ENCODE measurements at regions not wholly inside any gene's neighbourhood (a gene's known extent, or its start where the extent isn't known, plus 50 kb on each side); places are given as distances from the start of the nearest gene placed in this dataset.

- no peaks in the 10 kb centered on the region for H3K9me3 ChIP-seq
- no peak overlapping the region for H3K4me3 Mint-ChIP-seq
- H3K36me3 ChIP-seq (ENCODE audit: control insufficient read depth in 2 of 2, extremely low read depth in 1 of 2, insufficient read depth in 1 of 2, low read length in 1 of 2) = no peaks in the 10 kb centered on the region
- no peak overlapping the region for H3K27ac ChIP-seq (ENCODE audit: low read length)
- no peaks in the 10 kb centered on the region for H3K4me1 ChIP-seq (ENCODE audit: control insufficient read depth in 1 of 2, extremely low read depth in 1 of 2, insufficient read depth in 2 of 2, low read length in 2 of 2)
- 67% methylated on average over 1 of the region's 3 CpGs for WGBS (ENCODE audit: insufficient coverage)
- H3K4me1 Mint-ChIP-seq = no peaks in the 10 kb centered on the region
- H3K9me3 Mint-ChIP-seq = peaks cover 0 to 4% (median 0%) of the 10 kb centered on the region in 3 donors
- H3K36me3 Mint-ChIP-seq = no peaks in the 10 kb centered on the region
- DNase-seq (no peak), ATAC-seq (replicated peaks in 1 of 4) (no peak)
- peaks cover 0 to 4% of the 10 kb centered on the region in 2 donors for H3K27me3 Mint-ChIP-seq
- CTCF ChIA-PET = no interaction called here
- no peak overlapping the region for H3K4me3 ChIP-seq (ENCODE audit: control insufficient read depth in 1 of 2, extremely low read depth in 1 of 2, low read length in 1 of 2)
- POLR2A ChIA-PET = no interaction called here
- H3K27ac Mint-ChIP-seq = no peak overlapping the region
- H3K27me3 ChIP-seq (replicated peaks in 1 of 2; ENCODE audit: control insufficient read depth in 2 of 2, extremely low read depth in 1 of 2, insufficient read depth in 2 of 2, low read length in 1 of 2) = peaks cover 0 to 3% of the 10 kb centered on the region in 2 experiments
Measured at GRCh38 chr17:72396121-72396520, 275.3 kb downstream of the SOX9 start.

GRCh38 chr17:72397223-72397667 is 276.4 kb downstream of the SOX9 start:
- Mint-ChIP-seq H3K9me3 (peaks cover 0 to 4% (median 0%) of the 10 kb centered on the region in 3 donors), H3K27ac (no peak overlapping the region), H3K36me3 (no peaks in the 10 kb centered on the region), H3K4me1 (no peaks in the 10 kb centered on the region), H3K4me3 (no peak overlapping the region), H3K27me3 (peaks cover 0 to 4% of the 10 kb centered on the region in 2 donors)
- Histone ChIP-seq H3K4me3 (ENCODE audit: control insufficient read depth in 1 of 2, extremely low read depth in 1 of 2, low read length in 1 of 2) (no peak overlapping the region), H3K36me3 (ENCODE audit: control insufficient read depth in 2 of 2, extremely low read depth in 1 of 2, insufficient read depth in 1 of 2, low read length in 1 of 2) (no peaks in the 10 kb centered on the region), H3K9me3 (no peaks in the 10 kb centered on the region), H3K27ac (ENCODE audit: low read length) (no peak overlapping the region), H3K27me3 (replicated peaks in 1 of 2; ENCODE audit: control insufficient read depth in 2 of 2, extremely low read depth in 1 of 2, insufficient read depth in 2 of 2, low read length in 1 of 2) (peaks cover 0 to 3% of the 10 kb centered on the region in 2 experiments), H3K4me1 (ENCODE audit: control insufficient read depth in 1 of 2, extremely low read depth in 1 of 2, insufficient read depth in 2 of 2, low read length in 2 of 2) (no peaks in the 10 kb centered on the region)
- ATAC-seq (replicated peaks in 1 of 4) (no peak), DNase-seq (no peak)
- POLR2A ChIA-PET = no interaction called here
- WGBS (ENCODE audit: insufficient coverage) = no CpG with 5 or more reads among the region's 2 CpGs
- CTCF ChIA-PET = no interaction called here

GRCh38 chr17:72397687-72398086 is 276.9 kb downstream of the SOX9 start:
- ChIA-PET CTCF (no interaction called here), POLR2A (no interaction called here)
- no peaks in the 10 kb centered on the region for H3K4me1 ChIP-seq (ENCODE audit: control insufficient read depth in 1 of 2, extremely low read depth in 1 of 2, insufficient read depth in 2 of 2, low read length in 2 of 2)
- Mint-ChIP-seq H3K4me3 (no peak overlapping the region), H3K27ac (no peak overlapping the region), H3K4me1 (no peaks in the 10 kb centered on the region), H3K9me3 (peaks cover 0 to 4% (median 0%) of the 10 kb centered on the region in 3 donors), H3K36me3 (no peaks in the 10 kb centered on the region), H3K27me3 (peaks cover 0 to 4% of the 10 kb centered on the region in 2 donors)
- no peak for ATAC-seq (replicated peaks in 1 of 4)
- DNase-seq = no peak
- H3K27ac ChIP-seq (ENCODE audit: low read length) = no peak overlapping the region
- WGBS (ENCODE audit: insufficient coverage) = no CpG with 5 or more reads among the region's 3 CpGs
- H3K36me3 ChIP-seq (ENCODE audit: control insufficient read depth in 2 of 2, extremely low read depth in 1 of 2, insufficient read depth in 1 of 2, low read length in 1 of 2) = no peaks in the 10 kb centered on the region
- H3K4me3 ChIP-seq (ENCODE audit: control insufficient read depth in 1 of 2, extremely low read depth in 1 of 2, low read length in 1 of 2) = no peak overlapping the region
- no peaks in the 10 kb centered on the region for H3K9me3 ChIP-seq
- peaks cover 0 to 3% of the 10 kb centered on the region in 2 experiments for H3K27me3 ChIP-seq (replicated peaks in 1 of 2; ENCODE audit: control insufficient read depth in 2 of 2, extremely low read depth in 1 of 2, insufficient read depth in 2 of 2, low read length in 1 of 2)

GRCh38 chr17:72399023-72399607 is 278.3 kb downstream of the SOX9 start:
- 86% methylated on average over 4 of the region's 9 CpGs for WGBS (ENCODE audit: insufficient coverage)
- Histone ChIP-seq H3K36me3 (ENCODE audit: control insufficient read depth in 2 of 2, extremely low read depth in 1 of 2, insufficient read depth in 1 of 2, low read length in 1 of 2) (no peaks in the 10 kb centered on the region), H3K27me3 (replicated peaks in 1 of 2; ENCODE audit: control insufficient read depth in 2 of 2, extremely low read depth in 1 of 2, insufficient read depth in 2 of 2, low read length in 1 of 2) (peaks cover 0 to 3% of the 10 kb centered on the region in 2 experiments), H3K27ac (ENCODE audit: low read length) (no peak overlapping the region), H3K4me1 (ENCODE audit: control insufficient read depth in 1 of 2, extremely low read depth in 1 of 2, insufficient read depth in 2 of 2, low read length in 2 of 2) (no peaks in the 10 kb centered on the region), H3K4me3 (ENCODE audit: control insufficient read depth in 1 of 2, extremely low read depth in 1 of 2, low read length in 1 of 2) (no peak overlapping the region), H3K9me3 (no peaks in the 10 kb centered on the region)
- no peak for ATAC-seq (replicated peaks in 1 of 4)
- peaks cover 0 to 8% of the 10 kb centered on the region in 2 donors for H3K27me3 Mint-ChIP-seq
- H3K4me3 Mint-ChIP-seq = no peak overlapping the region
- H3K4me1 Mint-ChIP-seq = no peaks in the 10 kb centered on the region
- peaks cover 0 to 4% (median 0%) of the 10 kb centered on the region in 3 donors for H3K9me3 Mint-ChIP-seq
- ChIA-PET CTCF (no interaction called here), POLR2A (no interaction called here)
- H3K36me3 Mint-ChIP-seq = peaks cover 3% of the 10 kb centered on the region
- DNase-seq = no peak
- no peak overlapping the region for H3K27ac Mint-ChIP-seq

- Mint-ChIP-seq H3K27me3 (peaks cover 0 to 8% of the 10 kb centered on the region in 2 donors), H3K4me1 (no peaks in the 10 kb centered on the region)
- H3K9me3 ChIP-seq = no peaks in the 10 kb centered on the region
Measured at GRCh38 chr17:72399608-72400487, 279.0 kb downstream of the SOX9 start.

GRCh38 chr17:72400488-72400827 is 279.6 kb downstream of the SOX9 start:
- Mint-ChIP-seq H3K36me3 (peaks cover 3% of the 10 kb centered on the region), H3K27ac (no peak overlapping the region), H3K27me3 (peaks cover 0 to 8% of the 10 kb centered on the region in 2 donors), H3K9me3 (peaks cover 0 to 4% (median 0%) of the 10 kb centered on the region in 3 donors), H3K4me3 (no peak overlapping the region), H3K4me1 (no peaks in the 10 kb centered on the region)
- ATAC-seq (replicated peaks in 1 of 4) (no peak), DNase-seq (no peak)
- no peak overlapping the region for H3K27ac ChIP-seq (ENCODE audit: low read length)
- ChIA-PET POLR2A (no interaction called here), CTCF (no interaction called here)
- H3K4me1 ChIP-seq (ENCODE audit: control insufficient read depth in 1 of 2, extremely low read depth in 1 of 2, insufficient read depth in 2 of 2, low read length in 2 of 2) = no peaks in the 10 kb centered on the region
- H3K36me3 ChIP-seq (ENCODE audit: control insufficient read depth in 2 of 2, extremely low read depth in 1 of 2, insufficient read depth in 1 of 2, low read length in 1 of 2) = no peaks in the 10 kb centered on the region
- H3K9me3 ChIP-seq = no peaks in the 10 kb centered on the region
- no peak overlapping the region for H3K4me3 ChIP-seq (ENCODE audit: control insufficient read depth in 1 of 2, extremely low read depth in 1 of 2, low read length in 1 of 2)
- H3K27me3 ChIP-seq (replicated peaks in 1 of 2; ENCODE audit: control insufficient read depth in 2 of 2, extremely low read depth in 1 of 2, insufficient read depth in 2 of 2, low read length in 1 of 2) = no peaks in the 10 kb centered on the region
- WGBS (ENCODE audit: insufficient coverage) = no CpG with 5 or more reads among the region's 7 CpGs

More at GRCh38 chr17:72399608-72400487, 279.0 kb downstream of the SOX9 start:
- no peak overlapping the region for H3K4me3 ChIP-seq (ENCODE audit: control insufficient read depth in 1 of 2, extremely low read depth in 1 of 2, low read length in 1 of 2)
- no peaks in the 10 kb centered on the region for H3K36me3 ChIP-seq (ENCODE audit: control insufficient read depth in 2 of 2, extremely low read depth in 1 of 2, insufficient read depth in 1 of 2, low read length in 1 of 2)
- 85% methylated on average over 5 of the region's 15 CpGs for WGBS (ENCODE audit: insufficient coverage)
- no peak overlapping the region for H3K27ac ChIP-seq (ENCODE audit: low read length)
- no peak overlapping the region for H3K4me3 Mint-ChIP-seq
- peaks cover 0 to under 1% of the 10 kb centered on the region in 2 experiments for H3K27me3 ChIP-seq (replicated peaks in 1 of 2; ENCODE audit: control insufficient read depth in 2 of 2, extremely low read depth in 1 of 2, insufficient read depth in 2 of 2, low read length in 1 of 2)
- POLR2A ChIA-PET = no interaction called here
- peaks cover 3% of the 10 kb centered on the region for H3K36me3 Mint-ChIP-seq
- CTCF ChIA-PET = no interaction called here
- H3K9me3 Mint-ChIP-seq = peaks cover 0 to 4% (median 0%) of the 10 kb centered on the region in 3 donors
- no peaks in the 10 kb centered on the region for H3K4me1 ChIP-seq (ENCODE audit: control insufficient read depth in 1 of 2, extremely low read depth in 1 of 2, insufficient read depth in 2 of 2, low read length in 2 of 2)
- no peak overlapping the region for H3K27ac Mint-ChIP-seq
- ATAC-seq (replicated peaks in 1 of 4) (no peak), DNase-seq (no peak)
